ENCODE measurements at regions not wholly inside any gene's neighbourhood (a gene's known extent, or its start where the extent isn't known, plus 50 kb on each side); places are given as distances from the start of the nearest gene placed in this dataset.

- TF ChIP-seq JUND (IDR thresholded peaks at IDR 0.05; ENCODE audit: low read depth) = no peak
- in situ Hi-C loops (cut with HindIII; ENCODE audit: low pct_unique_long_range_greater_than_20kb, low sequenced_read_pairs) = no loop called here
- no peak for DNase-seq (ENCODE audit: low read depth in 1 of 2, low spot score in 1 of 2)
Observed at GRCh38 chr3:55369141-55369847, 117.8 kb downstream of the WNT5A start.

DNA sequence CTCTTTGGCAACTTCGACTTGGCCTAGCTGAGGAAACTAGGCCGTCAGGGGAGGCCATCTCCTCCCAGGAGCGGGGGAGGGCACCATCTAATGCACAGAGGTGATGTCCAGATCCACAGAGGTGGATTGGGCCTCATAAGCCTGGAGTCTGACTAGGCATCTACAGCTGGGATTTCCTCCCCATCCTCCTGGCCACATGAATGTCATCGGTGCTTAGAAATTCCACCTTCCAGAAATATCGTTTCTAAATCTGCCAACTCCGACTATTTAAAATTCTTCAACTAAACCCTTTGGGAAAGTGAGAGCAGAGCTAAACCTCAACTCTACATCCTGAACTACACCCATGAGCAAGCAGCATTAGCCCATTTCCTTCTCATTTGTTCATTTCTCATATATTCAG is 118.7 kb downstream of the WNT5A start:
- TF ChIP-seq JUND (IDR thresholded peaks at IDR 0.05; ENCODE audit: low read depth) = no peak
- no peak for DNase-seq (ENCODE audit: low read depth in 1 of 2, low spot score in 1 of 2)
- in situ Hi-C loops (cut with HindIII; ENCODE audit: low pct_unique_long_range_greater_than_20kb, low sequenced_read_pairs) = no loop called here

DNA sequence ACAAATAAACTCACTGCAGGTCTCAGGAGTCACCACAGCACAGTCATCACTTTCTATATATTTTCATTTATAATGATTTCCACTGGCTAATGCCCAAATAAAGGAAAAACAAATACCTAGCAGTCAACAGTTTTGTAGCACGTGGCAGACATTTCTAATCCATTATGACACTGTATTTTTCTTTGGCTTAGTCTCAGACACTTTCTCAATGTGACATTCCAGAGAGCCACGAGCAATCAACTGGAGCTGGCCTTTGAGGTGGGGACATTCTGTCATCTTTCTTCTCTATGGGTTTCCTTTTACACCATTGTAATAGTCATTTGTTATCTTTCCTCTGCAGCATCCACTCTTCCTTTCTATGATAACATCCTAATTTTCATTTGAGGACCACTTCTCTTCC is 119.7 kb downstream of the WNT5A start:
- TF ChIP-seq JUND (IDR thresholded peaks at IDR 0.05; ENCODE audit: low read depth) = no peak
- in situ Hi-C loops (cut with HindIII; ENCODE audit: low pct_unique_long_range_greater_than_20kb, low sequenced_read_pairs) = no loop called here
- DNase-seq (ENCODE audit: low read depth in 1 of 2, low spot score in 1 of 2) = no peak

DNA sequence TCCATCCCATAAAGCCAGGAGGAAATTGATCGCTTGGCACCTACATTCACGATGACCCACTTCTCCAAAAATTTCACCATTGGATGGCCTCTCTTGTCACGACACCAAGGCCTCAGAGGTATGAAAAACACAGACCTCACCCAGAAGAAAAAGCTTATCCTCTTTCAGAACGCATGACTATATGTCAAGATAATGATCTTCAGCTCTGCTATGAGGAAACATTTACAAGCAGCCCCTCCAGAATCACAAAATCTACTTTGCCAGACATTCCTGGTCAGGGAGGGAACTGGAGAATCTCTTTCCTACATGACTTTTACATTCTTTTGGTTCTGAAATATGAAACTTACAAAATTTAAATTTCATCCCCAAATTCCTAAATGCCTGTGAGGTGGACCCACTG is 122.7 kb downstream of the WNT5A start:
- no peak for DNase-seq (ENCODE audit: low read depth in 1 of 2, low spot score in 1 of 2)
- in situ Hi-C loops (cut with HindIII; ENCODE audit: low pct_unique_long_range_greater_than_20kb, low sequenced_read_pairs) = no loop called here
- TF ChIP-seq JUND (IDR thresholded peaks at IDR 0.05; ENCODE audit: low read depth) = no peak

GRCh38 chr3:55362210-55362960 is 124.7 kb downstream of the WNT5A start:
- in situ Hi-C loops (cut with HindIII; ENCODE audit: low pct_unique_long_range_greater_than_20kb, low sequenced_read_pairs) = no loop called here
- no peak for DNase-seq (ENCODE audit: low read depth in 1 of 2, low spot score in 1 of 2)

GRCh38 chr3:55357796-55358195 is 129.3 kb downstream of the WNT5A start:
- no peak for DNase-seq (ENCODE audit: low read depth in 1 of 2, low spot score in 1 of 2)
- no peak for TF ChIP-seq JUND (IDR thresholded peaks at IDR 0.05; ENCODE audit: low read depth)

More at GRCh38 chr3:55362210-55362960, 124.7 kb downstream of the WNT5A start:
- no peak for TF ChIP-seq JUND (IDR thresholded peaks at IDR 0.05; ENCODE audit: low read depth)

GRCh38 chr3:55352668-55353067 is 134.4 kb downstream of the WNT5A start:
- no peak for TF ChIP-seq JUND (IDR thresholded peaks at IDR 0.05; ENCODE audit: low read depth)
- no peak for DNase-seq (ENCODE audit: low read depth in 1 of 2, low spot score in 1 of 2)
- in situ Hi-C loops (cut with HindIII; ENCODE audit: low pct_unique_long_range_greater_than_20kb, low sequenced_read_pairs) = no loop called here

More at GRCh38 chr3:55357796-55358195, 129.3 kb downstream of the WNT5A start:
- in situ Hi-C loops (cut with HindIII; ENCODE audit: low pct_unique_long_range_greater_than_20kb, low sequenced_read_pairs) = no loop called here

DNA sequence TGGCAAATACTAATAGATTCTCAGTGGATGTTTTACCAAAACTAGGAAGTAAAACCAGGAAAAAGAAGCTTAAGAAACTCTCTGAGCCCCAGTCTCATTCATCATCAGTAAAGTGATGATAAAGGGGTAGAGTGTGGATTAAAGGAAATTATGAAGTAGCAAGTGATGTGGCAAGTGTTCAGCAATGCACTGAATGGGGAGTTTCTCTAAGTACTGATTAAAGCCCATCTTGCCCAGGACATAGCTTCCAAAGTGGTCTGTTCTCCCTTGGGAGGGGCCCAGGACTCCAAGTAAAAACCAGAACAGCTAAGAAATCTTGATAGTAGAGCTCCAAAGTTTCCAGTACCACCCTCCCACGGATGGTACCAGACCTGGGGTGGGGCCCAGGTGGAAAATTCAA is 137.3 kb downstream of the WNT5A start:
- no peak for TF ChIP-seq JUND (IDR thresholded peaks at IDR 0.05; ENCODE audit: low read depth)
- DNase-seq (ENCODE audit: low read depth in 1 of 2, low spot score in 1 of 2) = no peak
- in situ Hi-C loops (cut with HindIII; ENCODE audit: low pct_unique_long_range_greater_than_20kb, low sequenced_read_pairs) = no loop called here

DNA sequence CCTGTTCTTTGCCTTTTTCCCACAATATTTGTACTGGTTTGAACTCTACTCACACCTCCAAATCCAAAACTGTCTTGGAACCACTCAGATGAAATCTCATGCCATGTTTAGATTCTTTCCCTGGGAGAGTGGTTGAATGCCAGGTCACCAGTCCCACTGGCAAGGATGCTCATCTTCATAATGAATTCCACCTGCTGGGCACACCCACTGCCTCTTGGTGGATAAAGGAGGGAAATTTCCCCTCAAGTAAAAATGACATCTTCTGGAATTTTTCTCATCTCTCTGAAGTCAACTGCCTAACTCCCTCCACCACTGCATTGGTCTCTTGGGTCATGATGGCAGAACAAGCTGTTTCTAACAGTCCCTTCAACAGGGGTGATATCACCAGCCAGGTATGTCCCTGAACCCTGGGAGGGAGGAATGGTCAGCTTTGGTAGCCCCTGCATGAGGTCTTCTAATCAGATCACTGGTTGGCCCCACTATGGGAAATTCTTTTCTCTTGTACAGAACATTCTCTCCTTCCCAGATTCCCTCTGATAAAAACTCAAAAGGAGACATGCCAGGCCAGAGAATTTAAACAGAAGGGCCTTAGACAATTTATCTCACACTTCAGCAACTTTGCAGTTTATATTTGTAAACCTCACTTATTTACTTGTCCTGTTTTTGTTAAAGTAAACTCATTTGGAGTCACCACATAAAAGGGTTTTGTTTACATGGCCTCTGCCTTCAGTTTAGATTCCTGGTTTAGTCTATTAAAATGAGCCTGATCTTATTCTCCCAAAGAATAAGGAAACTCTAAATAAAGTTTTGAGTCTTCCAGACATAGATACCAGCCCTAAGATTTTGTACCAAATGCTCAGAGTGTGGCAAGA is 143.4 kb downstream of the WNT5A start:
- no peak for TF ChIP-seq JUND (IDR thresholded peaks at IDR 0.05; ENCODE audit: low read depth)
- DNase-seq (ENCODE audit: low read depth in 1 of 2, low spot score in 1 of 2) = no peak
- in situ Hi-C loops (cut with HindIII; ENCODE audit: low pct_unique_long_range_greater_than_20kb, low sequenced_read_pairs) = no loop called here

GRCh38 chr3:55341502-55342031 is 145.5 kb downstream of the WNT5A start:
- in situ Hi-C loops (cut with HindIII; ENCODE audit: low pct_unique_long_range_greater_than_20kb, low sequenced_read_pairs) = no loop called here
- DNase-seq (ENCODE audit: low read depth in 1 of 2, low spot score in 1 of 2) = no peak

DNA sequence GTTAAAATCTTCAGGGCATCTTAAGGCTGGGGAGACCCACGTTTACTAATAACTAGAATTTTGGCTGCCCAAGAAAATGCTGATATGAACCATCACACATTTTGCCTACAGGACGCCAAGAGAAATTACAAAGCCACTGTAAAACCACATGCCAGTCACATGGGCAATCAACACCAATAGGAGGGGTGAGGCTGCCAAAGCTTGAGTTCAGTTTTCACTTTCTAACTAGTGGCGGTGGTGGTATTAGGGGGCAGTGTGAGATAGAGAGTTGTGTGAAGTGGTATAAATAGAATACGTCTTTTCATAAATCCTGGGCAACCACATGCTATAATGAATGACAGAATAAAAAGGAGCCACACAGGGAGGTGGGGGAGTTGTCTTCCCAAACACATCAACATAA is 147.3 kb downstream of the WNT5A start:
- in situ Hi-C loops (cut with HindIII; ENCODE audit: low pct_unique_long_range_greater_than_20kb, low sequenced_read_pairs) = no loop called here
- no peak for DNase-seq (ENCODE audit: low read depth in 1 of 2, low spot score in 1 of 2)
- TF ChIP-seq JUND (IDR thresholded peaks at IDR 0.05; ENCODE audit: low read depth) = no peak

More at GRCh38 chr3:55341502-55342031, 145.5 kb downstream of the WNT5A start:
- TF ChIP-seq JUND (IDR thresholded peaks at IDR 0.05; ENCODE audit: low read depth) = no peak

- in situ Hi-C loops (cut with HindIII; ENCODE audit: low pct_unique_long_range_greater_than_20kb, low sequenced_read_pairs) = no loop called here
- no peak for TF ChIP-seq JUND (IDR thresholded peaks at IDR 0.05; ENCODE audit: low read depth)
- DNase-seq (ENCODE audit: low read depth in 1 of 2, low spot score in 1 of 2) = no peak
Observed at GRCh38 chr3:55339390-55339789, 147.7 kb downstream of the WNT5A start.
